GM18519 (cell line): ENCODE measurements at regions not wholly inside any gene's neighbourhood (a gene's known extent, or its start where the extent isn't known, plus 50 kb on each side); places are given as distances from the start of the nearest gene placed in this dataset.

ENCODE experiments used
- ATAC-seq: cut with Tn5 transposase; IDR thresholded peaks from one replicate; pipeline ENCODE4 v1.9.1; 2021; ENCODE audit warnings: mild to moderate bottlenecking, moderate library complexity; ENCODE audit not compliant: unreplicated experiment, low FRiP score

DNA sequence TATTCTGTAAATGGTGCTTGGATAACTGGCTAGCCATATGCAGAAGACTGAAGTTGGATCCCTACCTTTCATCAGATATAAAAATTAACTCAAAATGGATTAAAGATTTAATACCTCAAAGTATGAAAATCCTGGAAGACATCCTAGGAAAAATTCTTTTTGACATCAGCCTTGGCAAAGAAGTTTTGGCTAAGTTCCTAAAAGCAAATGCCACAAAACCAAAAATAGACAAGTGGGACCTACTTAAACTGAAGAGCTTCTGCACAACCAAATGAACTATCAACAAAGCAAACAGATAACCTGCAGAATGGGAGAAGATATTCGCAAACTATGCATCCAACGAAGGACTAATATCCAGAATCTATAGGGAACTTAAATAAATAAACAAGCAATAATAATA is 60.3 kb upstream of the RIPPLY2 start:
- no peak for ATAC-seq

DNA sequence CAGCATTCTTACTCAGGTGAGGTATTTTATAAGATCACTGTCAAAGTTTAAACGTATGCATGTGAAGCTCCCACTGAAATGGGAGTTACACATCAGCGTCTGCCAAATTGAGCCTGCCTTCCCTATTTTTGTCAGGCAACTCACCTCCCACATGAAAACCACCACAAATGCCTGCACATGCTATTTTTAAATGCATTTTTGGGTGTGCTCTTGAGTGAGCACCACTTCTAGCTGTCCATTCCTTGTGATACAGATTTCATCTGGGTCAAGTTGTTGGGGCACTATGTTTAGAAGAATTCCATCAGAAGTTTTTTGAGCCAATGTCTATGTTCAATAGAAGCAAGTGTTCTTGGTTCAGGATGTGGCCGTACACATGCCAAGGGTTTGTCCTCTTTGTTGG is 71.7 kb upstream of the RIPPLY2 start:
- no peak for ATAC-seq

DNA sequence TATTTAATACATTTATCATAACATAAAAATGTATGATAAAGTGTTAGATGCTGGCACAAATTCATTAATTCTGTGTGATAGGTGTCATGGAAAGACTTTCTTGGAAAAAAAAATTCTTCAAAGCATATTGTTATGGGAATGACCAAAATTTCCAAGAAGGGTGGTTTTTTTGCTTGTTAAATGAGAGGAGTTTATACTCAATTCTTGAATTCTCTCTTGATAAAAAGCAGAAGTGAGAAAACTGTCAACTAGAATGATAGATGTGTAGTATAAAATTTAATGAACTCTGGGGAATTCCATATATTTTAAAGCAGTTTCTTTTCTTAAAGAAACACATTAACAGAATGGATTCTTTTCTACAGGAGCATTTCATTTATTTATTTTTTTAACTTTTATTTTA is 62.0 kb upstream of the SNAP91 start:
- ATAC-seq, result peak; percentile 80

GRCh38 chr6:83769413-83769812 is 60.5 kb upstream of the SNAP91 start:
- no peak for ATAC-seq

DNA sequence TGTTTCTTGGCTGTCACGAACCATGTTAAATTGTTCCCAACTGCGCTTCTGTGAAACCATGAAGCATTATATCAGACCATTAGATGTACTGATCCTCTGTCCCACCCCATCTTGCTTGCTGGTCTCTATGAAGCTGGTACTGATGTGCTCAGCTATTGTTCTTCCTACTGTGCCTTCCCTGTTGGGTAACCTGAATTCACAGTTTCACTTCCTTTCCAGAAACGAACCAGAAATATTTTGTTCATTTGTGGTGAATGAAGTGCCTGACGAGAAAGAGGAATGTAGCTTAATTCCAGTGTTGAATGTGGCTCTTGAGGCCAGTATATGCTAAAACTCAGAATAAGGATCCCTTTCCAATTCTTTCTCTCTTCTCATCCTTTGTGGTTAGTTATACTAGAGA is 58.1 kb upstream of the SNAP91 start:
- ATAC-seq, result no peak
